ENCODE measurements at regions not wholly inside any gene's neighbourhood (a gene's known extent, or its start where the extent isn't known, plus 50 kb on each side); places are given as distances from the start of the nearest gene placed in this dataset.
"Not testable (repeated sequence)": the region's sequence is repeated elsewhere in the genome, so short reads cannot be mapped to it uniquely, and the experiment has no call there.

GRCh38 chr18:15061289-15061896, 313.4 kb downstream of the ANKRD30B start:
- TF ChIP-seq CTCF, EP300, POLR2A (IDR thresholded peaks at IDR 0.05): not testable (repeated sequence)

All from ovary (tissue), 3 donors.